Kidney tubule cell (primary cell): ENCODE measurements at regions not wholly inside any gene's neighbourhood (a gene's known extent, or its start where the extent isn't known, plus 50 kb on each side); places are given as distances from the start of the nearest gene placed in this dataset.

Experiments used
- DNase-seq: peaks from one replicate; pipeline ENCODE4 v3.0.0-alpha.2; 2018; ENCODE audit warnings: low spot score

- DNase-seq: no peak
Observed at GRCh38 chrX:27924718-27925117, 56.5 kb downstream of the DCAF8L1 start.

- no peak for DNase-seq
Observed at GRCh38 chrX:27924261-27924660, 57.0 kb downstream of the DCAF8L1 start.

GRCh38 chrX:27918799-27919198, 62.5 kb downstream of the DCAF8L1 start:
- DNase-seq: no peak

GRCh38 chrX:27917713-27918500, 63.3 kb downstream of the DCAF8L1 start:
- no peak for DNase-seq

- DNase-seq: peak; percentile 23
Observed at GRCh38 chrX:27915617-27916016, 65.6 kb downstream of the DCAF8L1 start.

- DNase-seq: no peak
Observed at GRCh38 chrX:27910412-27910811, 70.8 kb downstream of the DCAF8L1 start.

- peak; percentile 9 for DNase-seq
Observed at GRCh38 chrX:27903960-27904359, 77.3 kb downstream of the DCAF8L1 start.

GRCh38 chrX:27893871-27894270, 86.1 kb downstream of the MAGEB10 start:
- DNase-seq: no peak

- no peak for DNase-seq
Observed at GRCh38 chrX:27893211-27893610, 85.4 kb downstream of the MAGEB10 start.

GRCh38 chrX:27890611-27891010, 82.8 kb downstream of the MAGEB10 start:
- peak; percentile 69 for DNase-seq

- no peak for DNase-seq
Observed at GRCh38 chrX:27889878-27890277, 82.1 kb downstream of the MAGEB10 start.

GRCh38 chrX:27884654-27885053, 76.9 kb downstream of the MAGEB10 start:
- no peak for DNase-seq

- peak; percentile 6 for DNase-seq
Observed at GRCh38 chrX:27883468-27884092, 75.8 kb downstream of the MAGEB10 start.

- DNase-seq: no peak
Observed at GRCh38 chrX:27882695-27883094, 74.9 kb downstream of the MAGEB10 start.

- no peak for DNase-seq
Observed at GRCh38 chrX:27878862-27879261, 71.1 kb downstream of the MAGEB10 start.
